ENCODE measurements at regions not wholly inside any gene's neighbourhood (a gene's known extent, or its start where the extent isn't known, plus 50 kb on each side); places are given as distances from the start of the nearest gene placed in this dataset.

- Mint-ChIP-seq H3K36me3 (no peaks in the 10 kb centered on the region), H3K9me3 (no peaks in the 10 kb centered on the region), H3K27ac (no peak overlapping the region), H3K27me3 (peaks cover 3% of the 10 kb centered on the region), H3K4me3 (no peak overlapping the region), H3K4me1 (no peaks in the 10 kb centered on the region)
- no peak for DNase-seq
- no peak for ATAC-seq (ENCODE audit: low read depth)
- POLR2A ChIA-PET = no interaction called here
Measured at GRCh38 chr6:21970569-21971300, 326.1 kb downstream of the PRL start.

GRCh38 chr6:21971541-21971940, 325.3 kb downstream of the PRL start:
- DNase-seq (no peak), ATAC-seq (ENCODE audit: low read depth) (no peak)
- Mint-ChIP-seq H3K4me1 (no peaks in the 10 kb centered on the region), H3K36me3 (no peaks in the 10 kb centered on the region), H3K27ac (no peak overlapping the region), H3K27me3 (peaks cover 3% of the 10 kb centered on the region), H3K9me3 (no peaks in the 10 kb centered on the region), H3K4me3 (no peak overlapping the region)
- POLR2A ChIA-PET = no interaction called here

GRCh38 chr6:21972516-21972915, 324.3 kb downstream of the PRL start:
- Mint-ChIP-seq H3K9me3 (no peaks in the 10 kb centered on the region), H3K36me3 (no peaks in the 10 kb centered on the region), H3K27ac (no peak overlapping the region), H3K4me1 (no peaks in the 10 kb centered on the region), H3K4me3 (no peak overlapping the region), H3K27me3 (peaks cover 3% of the 10 kb centered on the region)
- ATAC-seq (ENCODE audit: low read depth) (no peak), DNase-seq (no peak)
- POLR2A ChIA-PET = no interaction called here

- Mint-ChIP-seq H3K27me3 (peaks cover 6% of the 10 kb centered on the region), H3K9me3 (no peaks in the 10 kb centered on the region), H3K36me3 (no peaks in the 10 kb centered on the region), H3K4me3 (no peak overlapping the region), H3K27ac (no peak overlapping the region), H3K4me1 (peaks cover 1% of the 10 kb centered on the region)
- DNase-seq (no peak), ATAC-seq (ENCODE audit: low read depth) (no peak)
- POLR2A ChIA-PET = no interaction called here
Measured at GRCh38 chr6:21977346-21977745, 319.5 kb downstream of the PRL start.

GRCh38 chr6:21981235-21981833, 315.5 kb downstream of the PRL start:
- ATAC-seq (ENCODE audit: low read depth) = no peak
- DNase-seq = no peak
- H3K27ac Mint-ChIP-seq = no peak overlapping the region

GRCh38 chr6:21984135-21984534, 312.7 kb downstream of the PRL start:
- ATAC-seq (ENCODE audit: low read depth) (no peak), DNase-seq (no peak)
- POLR2A ChIA-PET = no interaction called here
- H3K27ac Mint-ChIP-seq = no peak overlapping the region
- H3K27me3 Mint-ChIP-seq = peaks cover 11% of the 10 kb centered on the region
- no peaks in the 10 kb centered on the region for H3K36me3 Mint-ChIP-seq
- H3K4me1 Mint-ChIP-seq = peaks cover 11% of the 10 kb centered on the region
- H3K4me3 Mint-ChIP-seq = no peak overlapping the region
- H3K9me3 Mint-ChIP-seq = no peaks in the 10 kb centered on the region

More at GRCh38 chr6:21981235-21981833, 315.5 kb downstream of the PRL start:
- POLR2A ChIA-PET = no interaction called here
- Mint-ChIP-seq H3K36me3 (no peaks in the 10 kb centered on the region), H3K4me1 (peaks cover 1% of the 10 kb centered on the region), H3K9me3 (no peaks in the 10 kb centered on the region), H3K4me3 (no peak overlapping the region), H3K27me3 (peaks cover 7% of the 10 kb centered on the region)

GRCh38 chr6:21984561-21984960, 312.3 kb downstream of the PRL start:
- no peaks in the 10 kb centered on the region for H3K9me3 Mint-ChIP-seq
- H3K4me3 Mint-ChIP-seq = no peak overlapping the region
- no peak overlapping the region for H3K27ac Mint-ChIP-seq
- ATAC-seq (ENCODE audit: low read depth) (no peak), DNase-seq (no peak)
- peaks cover 11% of the 10 kb centered on the region for H3K27me3 Mint-ChIP-seq
- H3K36me3 Mint-ChIP-seq = no peaks in the 10 kb centered on the region
- POLR2A ChIA-PET = no interaction called here
- peaks cover 11% of the 10 kb centered on the region for H3K4me1 Mint-ChIP-seq

- Mint-ChIP-seq H3K27me3 (peaks cover 11% of the 10 kb centered on the region), H3K36me3 (no peaks in the 10 kb centered on the region), H3K4me1 (peaks cover 11% of the 10 kb centered on the region), H3K9me3 (no peaks in the 10 kb centered on the region), H3K4me3 (no peak overlapping the region), H3K27ac (no peak overlapping the region)
- DNase-seq (no peak), ATAC-seq (ENCODE audit: low read depth) (no peak)
- POLR2A ChIA-PET = no interaction called here
Measured at GRCh38 chr6:21985904-21986303, 310.9 kb downstream of the PRL start.

- no peak overlapping the region for H3K27ac Mint-ChIP-seq
- POLR2A ChIA-PET = no interaction called here
Measured at GRCh38 chr6:21986703-21987102, 310.1 kb downstream of the PRL start.

GRCh38 chr6:21987501-21987957, 309.3 kb downstream of the PRL start:
- peaks cover 13% of the 10 kb centered on the region for H3K4me1 Mint-ChIP-seq
- DNase-seq = no peak
- H3K4me3 Mint-ChIP-seq = peak overlapping the region; percentile 9
- H3K36me3 Mint-ChIP-seq = no peaks in the 10 kb centered on the region
- ATAC-seq (ENCODE audit: low read depth) = peak; percentile 54
- no peak overlapping the region for H3K27ac Mint-ChIP-seq
- peaks cover 13% of the 10 kb centered on the region for H3K27me3 Mint-ChIP-seq
- POLR2A ChIA-PET = no interaction called here
- no peaks in the 10 kb centered on the region for H3K9me3 Mint-ChIP-seq

More at GRCh38 chr6:21986703-21987102, 310.1 kb downstream of the PRL start:
- H3K9me3 Mint-ChIP-seq = no peaks in the 10 kb centered on the region
- H3K36me3 Mint-ChIP-seq = no peaks in the 10 kb centered on the region
- DNase-seq (no peak), ATAC-seq (ENCODE audit: low read depth) (no peak)
- H3K4me1 Mint-ChIP-seq = peaks cover 9% of the 10 kb centered on the region
- no peak overlapping the region for H3K4me3 Mint-ChIP-seq
- H3K27me3 Mint-ChIP-seq = peaks cover 13% of the 10 kb centered on the region

GRCh38 chr6:21990577-21990976, 306.3 kb downstream of the PRL start:
- no peak overlapping the region for H3K27ac Mint-ChIP-seq

GRCh38 chr6:21992178-21992967, 304.5 kb downstream of the PRL start:
- POLR2A ChIA-PET = no interaction called here
- H3K27ac Mint-ChIP-seq = no peak overlapping the region

More at GRCh38 chr6:21990577-21990976, 306.3 kb downstream of the PRL start:
- Mint-ChIP-seq H3K27me3 (peaks cover 8% of the 10 kb centered on the region), H3K4me1 (peaks cover 15% of the 10 kb centered on the region), H3K9me3 (no peaks in the 10 kb centered on the region), H3K36me3 (no peaks in the 10 kb centered on the region), H3K4me3 (no peak overlapping the region)
- POLR2A ChIA-PET = no interaction called here
- ATAC-seq (ENCODE audit: low read depth) = no peak
- no peak for DNase-seq

GRCh38 chr6:21993841-21994240, 303.0 kb downstream of the PRL start:
- POLR2A ChIA-PET = no interaction called here
- no peaks in the 10 kb centered on the region for H3K9me3 Mint-ChIP-seq
- peaks cover 6% of the 10 kb centered on the region for H3K4me1 Mint-ChIP-seq
- H3K4me3 Mint-ChIP-seq = no peak overlapping the region
- H3K27ac Mint-ChIP-seq = no peak overlapping the region
- ATAC-seq (ENCODE audit: low read depth) (no peak), DNase-seq (no peak)
- no peaks in the 10 kb centered on the region for H3K36me3 Mint-ChIP-seq
- peaks cover 7% of the 10 kb centered on the region for H3K27me3 Mint-ChIP-seq

More at GRCh38 chr6:21992178-21992967, 304.5 kb downstream of the PRL start:
- Mint-ChIP-seq H3K4me1 (peaks cover 9% of the 10 kb centered on the region), H3K36me3 (no peaks in the 10 kb centered on the region), H3K4me3 (no peak overlapping the region), H3K27me3 (peaks cover 8% of the 10 kb centered on the region), H3K9me3 (no peaks in the 10 kb centered on the region)
- no peak for DNase-seq
- peak; percentile 63 for ATAC-seq (ENCODE audit: low read depth)

- DNase-seq (no peak), ATAC-seq (ENCODE audit: low read depth) (no peak)
- Mint-ChIP-seq H3K36me3 (no peaks in the 10 kb centered on the region), H3K27me3 (peaks cover 7% of the 10 kb centered on the region), H3K9me3 (no peaks in the 10 kb centered on the region), H3K4me1 (peaks cover 6% of the 10 kb centered on the region), H3K4me3 (no peak overlapping the region), H3K27ac (no peak overlapping the region)
- POLR2A ChIA-PET = no interaction called here
Measured at GRCh38 chr6:21994821-21995220, 302.0 kb downstream of the PRL start.

All from activated naive CD8-positive, alpha-beta T cell treated with anti-CD3 and anti-CD28 coated beads, Interleukin-2, amount 10 ng/mL, durations not matched to agents 7 days and 5 days (primary cell).